ENCODE measurements at regions not wholly inside any gene's neighbourhood (a gene's known extent, or its start where the extent isn't known, plus 50 kb on each side); places are given as distances from the start of the nearest gene placed in this dataset.
A peak's percentile ranks its signal among the peaks of the same experiment; 100 is the strongest.

DNA sequence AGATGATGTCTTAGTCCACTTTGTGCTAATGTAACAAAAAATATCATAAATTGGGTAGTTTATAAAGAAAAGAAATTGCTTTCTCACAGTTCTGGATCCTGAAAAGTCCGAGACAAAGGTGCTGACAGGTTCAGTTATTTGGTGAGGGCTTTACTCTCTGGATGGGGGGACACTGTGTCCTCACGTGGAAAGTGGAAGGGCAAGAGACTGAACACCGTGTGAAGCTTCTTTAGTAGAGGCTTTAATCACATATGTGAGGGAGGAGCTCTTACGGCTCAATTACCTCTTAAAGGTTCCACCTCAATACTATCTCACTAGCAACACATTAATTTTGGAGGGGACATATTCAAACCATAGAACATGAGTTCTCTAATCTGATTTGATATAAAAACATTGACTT lies 204.3 kb downstream of the FSIP2 start:
- H3K4me1 ChIP-seq, result no peaks in the 10 kb centered on the region

DNA sequence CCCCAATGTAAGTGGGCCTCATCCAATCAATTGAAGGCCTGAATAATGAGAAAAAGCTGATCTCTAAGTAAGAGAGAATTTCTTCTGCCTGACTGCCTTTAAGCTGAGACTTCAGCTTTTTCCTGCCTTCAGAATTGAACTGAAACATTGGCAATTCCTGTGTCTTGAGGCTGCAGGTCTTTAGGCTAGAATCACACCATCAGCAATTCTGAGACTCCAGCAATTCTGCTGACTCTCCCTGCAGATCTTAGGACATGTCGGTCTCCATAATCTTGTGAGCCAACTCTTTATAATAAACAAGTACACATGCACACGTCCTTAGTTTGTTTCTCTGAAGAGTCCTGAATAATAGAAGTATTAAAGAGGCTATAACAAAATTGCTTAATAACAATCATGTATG lies 209.1 kb downstream of the FSIP2 start:
- Histone ChIP-seq H3K36me3 (no peaks in the 10 kb centered on the region), H3K27me3 (no peaks in the 10 kb centered on the region), H3K27ac (no peak overlapping the region), H3K4me1 (no peaks in the 10 kb centered on the region), H3K4me3 (no peak overlapping the region), H3K9me3 (no peaks in the 10 kb centered on the region)
- TF ChIP-seq, protein P1, sequence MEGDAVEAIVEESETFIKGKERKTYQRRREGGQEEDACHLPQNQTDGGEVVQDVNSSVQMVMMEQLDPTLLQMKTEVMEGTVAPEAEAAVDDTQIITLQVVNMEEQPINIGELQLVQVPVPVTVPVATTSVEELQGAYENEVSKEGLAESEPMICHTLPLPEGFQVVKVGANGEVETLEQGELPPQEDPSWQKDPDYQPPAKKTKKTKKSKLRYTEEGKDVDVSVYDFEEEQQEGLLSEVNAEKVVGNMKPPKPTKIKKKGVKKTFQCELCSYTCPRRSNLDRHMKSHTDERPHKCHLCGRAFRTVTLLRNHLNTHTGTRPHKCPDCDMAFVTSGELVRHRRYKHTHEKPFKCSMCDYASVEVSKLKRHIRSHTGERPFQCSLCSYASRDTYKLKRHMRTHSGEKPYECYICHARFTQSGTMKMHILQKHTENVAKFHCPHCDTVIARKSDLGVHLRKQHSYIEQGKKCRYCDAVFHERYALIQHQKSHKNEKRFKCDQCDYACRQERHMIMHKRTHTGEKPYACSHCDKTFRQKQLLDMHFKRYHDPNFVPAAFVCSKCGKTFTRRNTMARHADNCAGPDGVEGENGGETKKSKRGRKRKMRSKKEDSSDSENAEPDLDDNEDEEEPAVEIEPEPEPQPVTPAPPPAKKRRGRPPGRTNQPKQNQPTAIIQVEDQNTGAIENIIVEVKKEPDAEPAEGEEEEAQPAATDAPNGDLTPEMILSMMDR (IDR thresholded peaks at IDR 0.05), result no peak
- intact Hi-C loops (cut with DNase I), result no loop called here
- ATAC-seq (no peak), FAIRE-seq (no peak), DNase-seq (no peak)
- WGBS, 2 donors, result 72 to 89% methylated on average over 2 of the region's 2 CpGs

More for the DNA sequence above, 204.3 kb downstream of the FSIP2 start:
- FAIRE-seq (no peak), ATAC-seq (no peak), DNase-seq (no peak)
- intact Hi-C loops (cut with DNase I), result no loop called here
- TF ChIP-seq, protein P1 (IDR thresholded peaks at IDR 0.05), result no peak
- 90 to 95% methylated on average over 4 of the region's 4 CpGs for WGBS, 2 donors
- H3K27me3 ChIP-seq, result no peaks in the 10 kb centered on the region
- H3K4me3 ChIP-seq, result no peak overlapping the region
- H3K36me3 ChIP-seq, result no peaks in the 10 kb centered on the region
- H3K9me3 ChIP-seq, result no peaks in the 10 kb centered on the region
- H3K27ac ChIP-seq, result no peak overlapping the region

DNA sequence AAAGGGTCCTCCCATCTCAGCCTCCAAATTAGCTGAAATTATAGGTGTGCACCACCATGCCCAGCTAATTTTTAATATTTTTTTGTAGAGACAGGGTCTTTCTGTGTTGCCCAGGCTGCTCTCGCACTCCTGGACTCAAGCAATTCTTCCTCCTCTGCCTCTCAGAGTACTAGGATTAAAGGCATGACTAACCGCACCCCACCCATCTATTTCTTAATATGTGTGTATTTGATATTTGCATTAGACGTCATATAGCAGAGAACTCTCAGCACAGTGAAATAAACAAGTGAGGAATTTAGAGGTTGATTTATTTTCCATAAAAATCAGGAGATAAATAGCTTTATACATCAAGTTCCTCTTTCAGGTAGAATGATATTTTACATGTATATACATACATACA lies 213.5 kb downstream of the FSIP2 start:
- Histone ChIP-seq H3K4me3 (no peak overlapping the region), H3K4me1 (no peaks in the 10 kb centered on the region), H3K27ac (no peak overlapping the region), H3K27me3 (no peaks in the 10 kb centered on the region), H3K9me3 (no peaks in the 10 kb centered on the region), H3K36me3 (no peaks in the 10 kb centered on the region)
- no peak for DNase-seq
- FAIRE-seq, result no peak
- ATAC-seq, result no peak
- intact Hi-C loops (cut with DNase I), result no loop called here
- TF ChIP-seq, protein P1 (IDR thresholded peaks at IDR 0.05), result no peak
- 93 to 95% methylated on average over 3 of the region's 3 CpGs for WGBS, 2 donors

- no peaks in the 10 kb centered on the region for H3K4me1 ChIP-seq
- no peaks in the 10 kb centered on the region for H3K36me3 ChIP-seq
- intact Hi-C loops (cut with DNase I), result no loop called here
- H3K9me3 ChIP-seq, result no peaks in the 10 kb centered on the region
- ATAC-seq, result no peak
- H3K27me3 ChIP-seq, result no peaks in the 10 kb centered on the region
- TF ChIP-seq, protein P1 (IDR thresholded peaks at IDR 0.05), result no peak
- no peak overlapping the region for H3K4me3 ChIP-seq
- DNase-seq, result no peak
- WGBS, 2 donors, result 63 to 69% methylated on average over 2 of the region's 2 CpGs
- no peak overlapping the region for H3K27ac ChIP-seq
- no peak for FAIRE-seq
Observed at GRCh38 chr2:185954389-185954788, 215.8 kb downstream of the FSIP2 start.

GRCh38 chr2:185955050-185955449 lies 216.4 kb downstream of the FSIP2 start:
- no peaks in the 10 kb centered on the region for H3K4me1 ChIP-seq
- FAIRE-seq, result peak; percentile 45

More at GRCh38 chr2:185955050-185955449, 216.4 kb downstream of the FSIP2 start:
- ATAC-seq (no peak), DNase-seq (no peak)
- no peak overlapping the region for H3K27ac ChIP-seq
- intact Hi-C loops (cut with DNase I), result no loop called here
- H3K4me3 ChIP-seq, result no peak overlapping the region
- 43 to 100% methylated on average over 1 of the region's 1 CpG for WGBS, 2 donors
- TF ChIP-seq, protein P1 (IDR thresholded peaks at IDR 0.05), result no peak
- no peaks in the 10 kb centered on the region for H3K27me3 ChIP-seq
- no peaks in the 10 kb centered on the region for H3K36me3 ChIP-seq
- no peaks in the 10 kb centered on the region for H3K9me3 ChIP-seq

Data from pancreas (tissue), 10 donors.